H1 (cell line): ENCODE measurements at regions not wholly inside any gene's neighbourhood (a gene's known extent, or its start where the extent isn't known, plus 50 kb on each side); places are given as distances from the start of the nearest gene placed in this dataset.

ENCODE experiments used
- EZH2 ChIP-seq: fragments of 200-600 bp; sonication (generic); IDR thresholded peaks from 2 replicates; pipeline ENCODE4 v1.7.1; 2012; ENCODE audit warnings: low read depth, mild to moderate bottlenecking, moderate library complexity, low read length, inconsistent platforms; ENCODE audit not compliant: severe bottlenecking
- GABPA ChIP-seq: IDR thresholded peaks from 2 replicates; pipeline ENCODE4 v1.6.1; 2011; ENCODE audit warnings: mild to moderate bottlenecking, low read length, moderate library complexity, borderline replicate concordance; ENCODE audit not compliant: insufficient read depth
- JUND ChIP-seq: IDR thresholded peaks from 2 replicates; pipeline ENCODE4 v1.6.1; 2011; ENCODE audit warnings: mild to moderate bottlenecking, improper control_type of control experiment, low read length
- MAX ChIP-seq: IDR thresholded peaks from 2 replicates; pipeline ENCODE4 v1.6.1; 2012; ENCODE audit warnings: inconsistent platforms
- POLR2A ChIP-seq, 2 experiments: IDR thresholded peaks; 1 replicate in 1 of 2; 2 replicates in 1 of 2; pipeline ENCODE4 v1.6.1; 2011; ENCODE audit warnings: low read depth in 2 of 2, low read length in 2 of 2, mild to moderate bottlenecking in 2 of 2; ENCODE audit errors: control extremely low read depth in 1 of 2
- POLR2AphosphoS5 ChIP-seq: IDR thresholded peaks from 2 replicates; pipeline ENCODE4 v1.6.1; 2011; ENCODE audit warnings: low read depth, low read length
- RAD21 ChIP-seq, 2 experiments: IDR thresholded peaks in 1 of 2; conservative IDR thresholded peaks in 1 of 2; 2 replicates each; pipeline ENCODE4 v1.6.1; 2011; ENCODE audit warnings: low read depth in 2 of 2, low read length in 2 of 2, improper control_type of control experiment in 1 of 2, inconsistent platforms in 1 of 2, mild to moderate bottlenecking in 1 of 2, moderate library complexity in 1 of 2
- TAF1 ChIP-seq: IDR thresholded peaks from 2 replicates; pipeline ENCODE4 v1.6.1; 2011; ENCODE audit warnings: mild to moderate bottlenecking, low read depth, low read length
- ZNF274 ChIP-seq: IDR thresholded peaks from 2 replicates; pipeline ENCODE4 v1.7.0; 2012; ENCODE audit warnings: low read length, borderline replicate concordance; ENCODE audit errors: extremely low read depth
- TF ChIP-seq, protein P1 (sequence below), 3 experiments: IDR thresholded peaks; 1 replicate in 2 of 3; 2 replicates in 1 of 3; pipeline versions ENCODE4 v1.5.1 to v1.6.1; 2011; ENCODE audit warnings: low read length in 3 of 3, mild to moderate bottlenecking in 3 of 3, inconsistent platforms in 2 of 3, low read depth in 1 of 3, moderate library complexity in 1 of 3; ENCODE audit not compliant: insufficient read depth in 1 of 3; ENCODE audit errors: control extremely low read depth in 1 of 3
- TF ChIP-seq, protein P2 (sequence below): IDR thresholded peaks from 2 replicates; pipeline ENCODE4 v1.6.1; 2011; ENCODE audit warnings: low read depth, mild to moderate bottlenecking, low read length; ENCODE audit not compliant: insufficient read depth

- TF ChIP-seq MAX (no peak), POLR2A (IDR thresholded peaks at IDR 0.05; ENCODE audit: control extremely low read depth in 1 of 2, low read depth in 2 of 2, low read length in 2 of 2) (no peak), GABPA (no peak), RAD21 (IDR thresholded peaks at IDR 0.05 in 1 of 2, conservative IDR thresholded peaks at IDR 0.05 in 1 of 2; ENCODE audit: low read depth in 2 of 2, low read length in 2 of 2) (no peak), EZH2 (no peak), TAF1 (no peak), JUND (no peak), ZNF274 (no peak), POLR2AphosphoS5 (no peak)
- TF ChIP-seq, protein P1, sequence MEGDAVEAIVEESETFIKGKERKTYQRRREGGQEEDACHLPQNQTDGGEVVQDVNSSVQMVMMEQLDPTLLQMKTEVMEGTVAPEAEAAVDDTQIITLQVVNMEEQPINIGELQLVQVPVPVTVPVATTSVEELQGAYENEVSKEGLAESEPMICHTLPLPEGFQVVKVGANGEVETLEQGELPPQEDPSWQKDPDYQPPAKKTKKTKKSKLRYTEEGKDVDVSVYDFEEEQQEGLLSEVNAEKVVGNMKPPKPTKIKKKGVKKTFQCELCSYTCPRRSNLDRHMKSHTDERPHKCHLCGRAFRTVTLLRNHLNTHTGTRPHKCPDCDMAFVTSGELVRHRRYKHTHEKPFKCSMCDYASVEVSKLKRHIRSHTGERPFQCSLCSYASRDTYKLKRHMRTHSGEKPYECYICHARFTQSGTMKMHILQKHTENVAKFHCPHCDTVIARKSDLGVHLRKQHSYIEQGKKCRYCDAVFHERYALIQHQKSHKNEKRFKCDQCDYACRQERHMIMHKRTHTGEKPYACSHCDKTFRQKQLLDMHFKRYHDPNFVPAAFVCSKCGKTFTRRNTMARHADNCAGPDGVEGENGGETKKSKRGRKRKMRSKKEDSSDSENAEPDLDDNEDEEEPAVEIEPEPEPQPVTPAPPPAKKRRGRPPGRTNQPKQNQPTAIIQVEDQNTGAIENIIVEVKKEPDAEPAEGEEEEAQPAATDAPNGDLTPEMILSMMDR (IDR thresholded peaks at IDR 0.05; ENCODE audit: control extremely low read depth in 1 of 3, insufficient read depth in 1 of 3, low read depth in 1 of 3, low read length in 3 of 3) = no peak
- TF ChIP-seq, protein P2, sequence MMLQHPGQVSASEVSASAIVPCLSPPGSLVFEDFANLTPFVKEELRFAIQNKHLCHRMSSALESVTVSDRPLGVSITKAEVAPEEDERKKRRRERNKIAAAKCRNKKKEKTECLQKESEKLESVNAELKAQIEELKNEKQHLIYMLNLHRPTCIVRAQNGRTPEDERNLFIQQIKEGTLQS = no peak
Measured at GRCh38 chr18:43372773-43373172, 95.5 kb upstream of the SYT4 start.
